GM23338 (cell line): ENCODE measurements at regions not wholly inside any gene's neighbourhood (a gene's known extent, or its start where the extent isn't known, plus 50 kb on each side); places are given as distances from the start of the nearest gene placed in this dataset.

Experiments used
- ATAC-seq: fragments of 200-7000 bp; cut with Tn5 transposase; 3 replicates; pipeline ENCODE4 v1.9.1; 2020
- DNase-seq: peaks from one replicate; pipeline ENCODE4 v3.0.0-alpha.2; 2015; ENCODE audit warnings: low spot score
- H2AFZ ChIP-seq: fragments of 200-600 bp; sonication (generic); 2 replicates; pipeline ENCODE4 v1.8.0; 2016; ENCODE audit warnings: antibody characterized with exemption, mild to moderate bottlenecking, moderate library complexity
- H3F3A ChIP-seq: fragments of 200-600 bp; sonication (generic); replicated peaks from 2 replicates; pipeline ENCODE4 v1.8.0; 2017; ENCODE audit warnings: antibody characterized with exemption, mixed run types, low read depth
- H3K27ac ChIP-seq: fragments of 200-600 bp; sonication (generic); 2 replicates; pipeline ENCODE4 v1.6.1; 2016; ENCODE audit warnings: low read depth
- H3K27me3 ChIP-seq: fragments of 200-600 bp; sonication (generic); 2 replicates; pipeline ENCODE4 v1.8.0; 2016; ENCODE audit warnings: mild to moderate bottlenecking, mixed run types, moderate library complexity; ENCODE audit not compliant: insufficient read depth
- H3K36me3 ChIP-seq: fragments of 200-600 bp; sonication (generic); 2 replicates; pipeline ENCODE4 v1.8.0; 2016; ENCODE audit warnings: mild to moderate bottlenecking; ENCODE audit not compliant: insufficient read depth
- H3K4me1 ChIP-seq: fragments of 200-600 bp; sonication (generic); 2 replicates; pipeline ENCODE4 v1.8.0; 2016; ENCODE audit warnings: mild to moderate bottlenecking, moderate library complexity; ENCODE audit not compliant: insufficient read depth
- H3K4me2 ChIP-seq: fragments of 200-600 bp; sonication (generic); 2 replicates; pipeline ENCODE4 v1.7.1; 2017; ENCODE audit warnings: mixed run types
- H3K4me3 ChIP-seq: fragments of 200-600 bp; sonication (generic); 2 replicates; pipeline ENCODE4 v1.6.1; 2016; ENCODE audit warnings: mixed run types
- H3K79me2 ChIP-seq: fragments of 200-600 bp; sonication (generic); replicated peaks from 2 replicates; pipeline ENCODE4 v1.8.0; 2017; ENCODE audit warnings: mild to moderate bottlenecking; ENCODE audit not compliant: insufficient read depth
- H3K9me2 ChIP-seq: fragments of 200-600 bp; sonication (generic); 2 replicates; pipeline ENCODE4 v1.8.0; 2017; ENCODE audit not compliant: insufficient read depth
- H4K20me1 ChIP-seq: fragments of 200-600 bp; sonication (generic); replicated peaks from 2 replicates; pipeline ENCODE4 v1.8.0; 2017; ENCODE audit warnings: mild to moderate bottlenecking; ENCODE audit not compliant: insufficient read depth
- H3K27ac Mint-ChIP-seq: 2 replicates; pipeline ENCODE4 v1.8.0; 2020; ENCODE audit warnings: inconsistent platforms, mild to moderate bottlenecking, moderate library complexity, mixed read lengths
- H3K27me3 Mint-ChIP-seq: 3 replicates; pipeline ENCODE4 v1.8.0; 2022; ENCODE audit warnings: low read depth, mild to moderate bottlenecking, moderate library complexity, mixed read lengths, inconsistent platforms; ENCODE audit not compliant: insufficient read depth, poor library complexity
- H3K36me3 Mint-ChIP-seq: 3 replicates; pipeline ENCODE4 v1.8.0; 2021; ENCODE audit warnings: low read depth, mild to moderate bottlenecking, inconsistent platforms, moderate library complexity, mixed read lengths
- H3K4me1 Mint-ChIP-seq: 3 replicates; pipeline ENCODE4 v1.8.0; 2020; ENCODE audit warnings: mild to moderate bottlenecking, inconsistent platforms, mixed read lengths
- H3K4me3 Mint-ChIP-seq: 3 replicates; pipeline ENCODE4 v1.8.0; 2021; ENCODE audit warnings: moderate library complexity, mild to moderate bottlenecking, inconsistent platforms, mixed read lengths
- H3K9me3 Mint-ChIP-seq: 3 replicates; pipeline ENCODE4 v1.8.0; 2020; ENCODE audit warnings: moderate library complexity, mild to moderate bottlenecking, inconsistent platforms, mixed read lengths
- CREB1 ChIP-seq: fragments of 250-450 bp; sonication (Bioruptor Pico); IDR thresholded peaks from 2 replicates; pipeline ENCODE4 v1.5.0; 2020; ENCODE audit warnings: low read depth, mild to moderate bottlenecking, moderate library complexity
- CTCF ChIP-seq, 2 experiments: fragments of 200-600 bp in 1 of 2; sonication (generic) in 1 of 2; conservative IDR thresholded peaks; 2 replicates each; pipeline versions ENCODE4 v1.5.1 to v1.6.1; 2016 to 2017; ENCODE audit warnings: antibody characterized with exemption in 2 of 2, low read depth in 2 of 2, mild to moderate bottlenecking in 2 of 2, moderate library complexity in 1 of 2
- ETS1 ChIP-seq: IDR thresholded peaks from 2 replicates; pipeline ENCODE4 v1.6.1; 2016; ENCODE audit warnings: antibody characterized with exemption
- EZH2 ChIP-seq: fragments of 200-600 bp; sonication (generic); IDR thresholded peaks from one replicate; pipeline ENCODE4 v1.8.0; 2017; ENCODE audit warnings: antibody characterized with exemption, mild to moderate bottlenecking, low read depth; ENCODE audit not compliant: unreplicated experiment
- EZH2phosphoT487 ChIP-seq: fragments of 200-600 bp; sonication (generic); IDR thresholded peaks from one replicate; pipeline ENCODE4 v1.8.1; 2018; ENCODE audit warnings: antibody characterized with exemption; ENCODE audit not compliant: unreplicated experiment
- JUNB ChIP-seq: IDR thresholded peaks from one replicate; pipeline ENCODE4 v1.6.1; 2016; ENCODE audit warnings: antibody characterized with exemption; ENCODE audit not compliant: unreplicated experiment
- NANOG ChIP-seq: IDR thresholded peaks from 2 replicates; pipeline ENCODE4 v1.6.1; 2016; ENCODE audit warnings: antibody characterized with exemption, borderline replicate concordance
- POLR2AphosphoS5 ChIP-seq: IDR thresholded peaks from 2 replicates; pipeline ENCODE4 v1.6.1; 2016; ENCODE audit warnings: antibody characterized with exemption, low read depth
- REST ChIP-seq: IDR thresholded peaks from one replicate; pipeline ENCODE4 v1.6.1; 2018; ENCODE audit warnings: antibody characterized with exemption; ENCODE audit not compliant: unreplicated experiment
- STAT1 ChIP-seq: IDR thresholded peaks from one replicate; pipeline ENCODE4 v1.6.1; 2016; ENCODE audit warnings: antibody characterized with exemption; ENCODE audit not compliant: unreplicated experiment
- ZNF114 ChIP-seq: fragments of 250-450 bp; sonication (Bioruptor Pico); IDR thresholded peaks from 2 replicates; pipeline ENCODE4 v1.5.0; 2020; ENCODE audit warnings: mild to moderate bottlenecking, moderate library complexity
- ZNF331 ChIP-seq: fragments of 250-450 bp; sonication (Bioruptor Pico); IDR thresholded peaks from 2 replicates; pipeline ENCODE4 v1.5.0; 2020; ENCODE audit warnings: low read depth, mild to moderate bottlenecking, moderate library complexity
- ZNF462 ChIP-seq: fragments of 250-450 bp; sonication (Bioruptor Pico); IDR thresholded peaks from 2 replicates; pipeline ENCODE4 v1.5.0; 2020; ENCODE audit warnings: mild to moderate bottlenecking, moderate library complexity

GRCh38 chr15:69793781-69794451 is 303.8 kb downstream of the TLE3 start:
- Histone ChIP-seq H3K27me3 (no peaks in the 10 kb centered on the region), H3K9me2 (no peaks in the 10 kb centered on the region), H3K27ac (no peak overlapping the region), H3K4me2 (no peak overlapping the region), H2AFZ (peak overlapping the region; percentile 7; the same call in 1 of the 2 replicates), H3K36me3 (no peaks in the 10 kb centered on the region), H3K79me2 (no peaks in the 10 kb centered on the region), H3K4me1 (no peaks in the 10 kb centered on the region), H3K4me3 (no peak overlapping the region), H4K20me1 (no peaks in the 10 kb centered on the region), H3F3A (no peaks in the 10 kb centered on the region)
- TF ChIP-seq ZNF114 (CRISPR knock-in tag) (no peak), CREB1 (CRISPR knock-in tag) (no peak), CTCF (conservative IDR thresholded peaks at IDR 0.05; ENCODE audit: low read depth in 2 of 2) (no peak), ETS1 (no peak), ZNF462 (CRISPR knock-in tag) (no peak), JUNB (no peak), POLR2AphosphoS5 (no peak), ZNF331 (CRISPR knock-in tag) (no peak), EZH2phosphoT487 (no peak), EZH2 (no peak), STAT1 (no peak), NANOG (no peak), REST (no peak)
- no peak overlapping the region for H3K4me3 Mint-ChIP-seq
- no peaks in the 10 kb centered on the region; the same call in 2 of the 3 replicates for H3K36me3 Mint-ChIP-seq
- H3K27ac Mint-ChIP-seq: no peak overlapping the region
- ATAC-seq (no peak), DNase-seq (no peak)
- peaks cover 3% of the 10 kb centered on the region for H3K27me3 Mint-ChIP-seq
- H3K4me1 Mint-ChIP-seq: peaks cover 7% of the 10 kb centered on the region
- H3K9me3 Mint-ChIP-seq: peaks cover 2% of the 10 kb centered on the region; the same call in 1 of the 3 replicates
